ENCODE measurements at regions not wholly inside any gene's neighbourhood (a gene's known extent, or its start where the extent isn't known, plus 50 kb on each side); places are given as distances from the start of the nearest gene placed in this dataset.

- TF ChIP-seq TCF7L2 (IDR thresholded peaks at IDR 0.05; ENCODE audit: low read depth, low read length): no peak
- no peak for TF ChIP-seq POLR2AphosphoS5 (IDR thresholded peaks at IDR 0.05; ENCODE audit: low read depth, low read length)
- TF ChIP-seq REST (IDR thresholded peaks at IDR 0.05; ENCODE audit: insufficient read depth in 1 of 2, low read depth in 2 of 2, low read length in 1 of 2): no peak
- TF ChIP-seq SIN3A (IDR thresholded peaks at IDR 0.05; ENCODE audit: borderline replicate concordance, insufficient read depth, low read depth, low read length): no peak
- no peak for TF ChIP-seq CTCF (IDR thresholded peaks at IDR 0.05)
- no peaks in the 10 kb centered on the region for H3K4me1 ChIP-seq (ENCODE audit: control insufficient read depth, insufficient read depth, low read length)
- in situ Hi-C loops (cut with HindIII; ENCODE audit: low pct_unique_long_range_greater_than_20kb, low sequenced_read_pairs) (no loop called here), intact Hi-C loops (cut with micrococcal nuclease; ENCODE audit: unreplicated experiment) (no loop called here)
- no TSS peak for BruUV-seq (replicated peaks)
- H3K27ac ChIP-seq (ENCODE audit: low read length): no peak overlapping the region
- H3K27me3 ChIP-seq (ENCODE audit: control insufficient read depth, insufficient read depth, low read length): peaks cover 2% of the 10 kb centered on the region
- DNase-seq (ENCODE audit: low read depth, low spot score) (no peak), ATAC-seq (no peak)
- POLR2A ChIA-PET: no interaction called here
- H3K4me3 ChIP-seq (ENCODE audit: low read depth in 2 of 2, low read length in 2 of 2): no peak overlapping the region
- CTCF ChIA-PET: no interaction called here
- H3K36me3 ChIP-seq (ENCODE audit: control insufficient read depth, insufficient read depth, low read length): no peaks in the 10 kb centered on the region
- H3K9me3 ChIP-seq (ENCODE audit: control insufficient read depth, insufficient read depth, low read depth, low read length): no peaks in the 10 kb centered on the region
Measured at GRCh38 chr11:111172321-111172862, 73.1 kb upstream of the POU2AF2 start.

GRCh38 chr11:111170761-111171379 is 74.7 kb upstream of the POU2AF2 start:
- intact Hi-C loops (cut with micrococcal nuclease; ENCODE audit: unreplicated experiment) (no loop called here), in situ Hi-C loops (cut with HindIII; ENCODE audit: low pct_unique_long_range_greater_than_20kb, low sequenced_read_pairs) (no loop called here)
- POLR2A ChIA-PET: no interaction called here
- CTCF ChIA-PET: no interaction called here
- no peaks in the 10 kb centered on the region for H3K36me3 ChIP-seq (ENCODE audit: control insufficient read depth, insufficient read depth, low read length)
- no peaks in the 10 kb centered on the region for H3K4me1 ChIP-seq (ENCODE audit: control insufficient read depth, insufficient read depth, low read length)
- no peaks in the 10 kb centered on the region for H3K9me3 ChIP-seq (ENCODE audit: control insufficient read depth, insufficient read depth, low read depth, low read length)
- H3K27ac ChIP-seq (ENCODE audit: low read length): no peak overlapping the region
- no TSS peak for BruUV-seq (replicated peaks)
- DNase-seq (ENCODE audit: low read depth, low spot score): no peak
- no peak for ATAC-seq
- TF ChIP-seq POLR2AphosphoS5 (IDR thresholded peaks at IDR 0.05; ENCODE audit: low read depth, low read length) (no peak), SIN3A (IDR thresholded peaks at IDR 0.05; ENCODE audit: borderline replicate concordance, insufficient read depth, low read depth, low read length) (no peak), REST (IDR thresholded peaks at IDR 0.05; ENCODE audit: insufficient read depth in 1 of 2, low read depth in 2 of 2, low read length in 1 of 2) (no peak), CTCF (IDR thresholded peaks at IDR 0.05) (no peak), TCF7L2 (IDR thresholded peaks at IDR 0.05; ENCODE audit: low read depth, low read length) (no peak)
- no peak overlapping the region for H3K4me3 ChIP-seq (ENCODE audit: low read depth in 2 of 2, low read length in 2 of 2)
- peaks cover 2% of the 10 kb centered on the region for H3K27me3 ChIP-seq (ENCODE audit: control insufficient read depth, insufficient read depth, low read length)
